Osteocyte (in vitro differentiated cells): ENCODE measurements at regions not wholly inside any gene's neighbourhood (a gene's known extent, or its start where the extent isn't known, plus 50 kb on each side); places are given as distances from the start of the nearest gene placed in this dataset.

Source experiments
- DNase-seq: peaks from one replicate; pipeline ENCODE4 v3.0.0; 2021; ENCODE audit warnings: mixed read lengths; ENCODE audit not compliant: unreplicated experiment; ENCODE audit errors: extremely low spot score
- H3K27ac Mint-ChIP-seq: one replicate; pipeline ENCODE4 v1.8.0; 2021; ENCODE audit warnings: mild to moderate bottlenecking, mixed read lengths; ENCODE audit not compliant: unreplicated experiment
- H3K27me3 Mint-ChIP-seq: one replicate; pipeline ENCODE4 v1.8.0; 2021; ENCODE audit warnings: mixed read lengths; ENCODE audit not compliant: unreplicated experiment
- H3K36me3 Mint-ChIP-seq: one replicate; pipeline ENCODE4 v1.8.0; 2021; ENCODE audit warnings: mixed read lengths; ENCODE audit not compliant: unreplicated experiment
- H3K4me1 Mint-ChIP-seq: one replicate; pipeline ENCODE4 v1.8.0; 2021; ENCODE audit warnings: mixed read lengths; ENCODE audit not compliant: unreplicated experiment
- H3K4me3 Mint-ChIP-seq: one replicate; pipeline ENCODE4 v1.8.0; 2021; ENCODE audit warnings: mild to moderate bottlenecking, moderate library complexity, mixed read lengths; ENCODE audit not compliant: unreplicated experiment
- H3K9me3 Mint-ChIP-seq: one replicate; pipeline ENCODE4 v1.8.0; 2021; ENCODE audit warnings: mixed read lengths; ENCODE audit not compliant: unreplicated experiment
- CTCF ChIP-seq: fragments of 200-600 bp; sonication (generic); IDR thresholded peaks from 2 replicates; pipeline ENCODE4 v1.5.0; 2021; ENCODE audit warnings: antibody characterized with exemption, mild to moderate bottlenecking, moderate library complexity

- H3K36me3 Mint-ChIP-seq = no peaks in the 10 kb centered on the region
- H3K27me3 Mint-ChIP-seq = no peaks in the 10 kb centered on the region
- H3K9me3 Mint-ChIP-seq = no peaks in the 10 kb centered on the region
- no peak overlapping the region for H3K4me3 Mint-ChIP-seq
- H3K4me1 Mint-ChIP-seq = peaks cover 33% of the 10 kb centered on the region
- H3K27ac Mint-ChIP-seq = peak overlapping the region; percentile 59
- no peak for DNase-seq
- no peak for TF ChIP-seq CTCF
These were observed 125.4 kb downstream of the VGLL3 start for GRCh38 chr3:86865506-86865905.

GRCh38 chr3:86856711-86857110 lies 134.2 kb downstream of the VGLL3 start:
- no peak overlapping the region for H3K27ac Mint-ChIP-seq
- no peaks in the 10 kb centered on the region for H3K4me1 Mint-ChIP-seq
- no peak overlapping the region for H3K4me3 Mint-ChIP-seq
- no peaks in the 10 kb centered on the region for H3K9me3 Mint-ChIP-seq
- H3K27me3 Mint-ChIP-seq = no peaks in the 10 kb centered on the region
- TF ChIP-seq CTCF = no peak
- no peak for DNase-seq
- no peaks in the 10 kb centered on the region for H3K36me3 Mint-ChIP-seq

- Mint-ChIP-seq H3K36me3 (peaks cover 8% of the 10 kb centered on the region), H3K4me1 (peaks cover 47% of the 10 kb centered on the region), H3K4me3 (no peak overlapping the region), H3K27me3 (no peaks in the 10 kb centered on the region), H3K9me3 (peaks cover 15% of the 10 kb centered on the region), H3K27ac (no peak overlapping the region)
- no peak for DNase-seq
- TF ChIP-seq CTCF = no peak
These were observed 141.0 kb downstream of the VGLL3 start for GRCh38 chr3:86849991-86850390.

GRCh38 chr3:86845726-86846125 lies 145.2 kb downstream of the VGLL3 start:
- Mint-ChIP-seq H3K27ac (peak overlapping the region; percentile 17), H3K9me3 (peaks cover 8% of the 10 kb centered on the region), H3K4me1 (peaks cover 56% of the 10 kb centered on the region), H3K27me3 (no peaks in the 10 kb centered on the region), H3K4me3 (no peak overlapping the region), H3K36me3 (peaks cover 7% of the 10 kb centered on the region)
- no peak for TF ChIP-seq CTCF
- DNase-seq = no peak

GRCh38 chr3:86838927-86839326 lies 152.0 kb downstream of the VGLL3 start:
- Mint-ChIP-seq H3K9me3 (no peaks in the 10 kb centered on the region), H3K36me3 (peaks cover 2% of the 10 kb centered on the region), H3K4me3 (no peak overlapping the region), H3K27me3 (no peaks in the 10 kb centered on the region), H3K4me1 (peaks cover 27% of the 10 kb centered on the region), H3K27ac (no peak overlapping the region)
- no peak for DNase-seq
- no peak for TF ChIP-seq CTCF
